Anterior cingulate cortex (tissue), 58 donors: ENCODE measurements at regions not wholly inside any gene's neighbourhood (a gene's known extent, or its start where the extent isn't known, plus 50 kb on each side); places are given as distances from the start of the nearest gene placed in this dataset.

ENCODE experiments used
- DNase-seq, 58 donors: peaks; one replicate each; lab custom pipeline; 2025; lab: John Stamatoyannopoulos, UW

GRCh38 chr1:227451057-227451456, 112.3 kb upstream of the ZNF678 start:
- DNase-seq: no peak

GRCh38 chr1:227450489-227450888, 112.9 kb upstream of the ZNF678 start:
- no peak for DNase-seq

GRCh38 chr1:227449741-227450441, 113.5 kb upstream of the ZNF678 start:
- DNase-seq: no peak

GRCh38 chr1:227449051-227449450, 114.3 kb upstream of the ZNF678 start:
- no peak for DNase-seq

- no peak for DNase-seq
These were observed 115.8 kb upstream of the ZNF678 start for GRCh38 chr1:227447531-227447990.

DNA sequence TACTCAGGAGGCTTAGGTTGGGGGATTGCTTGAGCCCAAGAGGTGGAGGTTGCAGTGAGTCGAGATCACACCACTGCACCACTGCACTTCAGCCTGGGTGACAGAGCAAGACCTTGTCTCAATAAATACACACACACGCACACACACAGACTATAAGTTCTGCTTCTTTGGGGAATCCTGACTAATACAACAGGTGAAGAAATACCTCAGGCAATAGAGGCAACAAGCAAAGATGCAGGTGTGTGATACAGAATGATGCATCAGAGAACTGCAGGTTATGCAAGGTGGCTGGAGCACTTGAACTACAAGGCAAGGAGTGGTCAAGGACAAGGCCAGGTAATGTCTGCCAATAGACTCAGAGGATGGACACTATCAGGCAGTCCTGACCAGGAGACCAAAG, 117.6 kb upstream of the ZNF678 start:
- no peak for DNase-seq

DNA sequence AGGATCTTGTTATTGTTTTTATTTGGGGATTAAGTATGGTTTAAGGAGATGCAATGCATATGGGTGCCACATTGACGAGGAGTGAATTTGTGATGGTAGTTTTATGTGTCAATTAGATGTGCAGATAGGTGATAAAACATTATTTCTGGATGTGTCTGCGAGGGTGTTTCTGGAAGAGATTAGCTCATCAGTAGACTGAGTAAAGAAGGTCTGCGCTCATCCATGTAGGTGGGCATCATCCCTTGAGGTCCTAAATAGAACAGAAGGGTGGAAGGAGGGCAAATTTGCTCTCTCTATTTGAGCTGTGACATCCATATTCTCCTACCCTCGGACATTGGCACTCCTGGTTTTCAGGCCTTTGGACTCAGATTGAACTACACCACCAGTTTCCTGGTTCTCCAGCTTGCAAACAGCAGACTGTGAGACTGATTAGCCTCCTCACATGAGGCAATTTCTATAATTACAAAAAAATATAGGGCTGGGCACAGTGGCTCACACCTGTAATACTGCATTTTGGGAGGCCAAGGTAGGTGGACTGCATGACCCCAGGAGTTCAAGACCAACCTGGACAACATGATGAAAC, 118.2 kb upstream of the ZNF678 start:
- no peak for DNase-seq

DNA sequence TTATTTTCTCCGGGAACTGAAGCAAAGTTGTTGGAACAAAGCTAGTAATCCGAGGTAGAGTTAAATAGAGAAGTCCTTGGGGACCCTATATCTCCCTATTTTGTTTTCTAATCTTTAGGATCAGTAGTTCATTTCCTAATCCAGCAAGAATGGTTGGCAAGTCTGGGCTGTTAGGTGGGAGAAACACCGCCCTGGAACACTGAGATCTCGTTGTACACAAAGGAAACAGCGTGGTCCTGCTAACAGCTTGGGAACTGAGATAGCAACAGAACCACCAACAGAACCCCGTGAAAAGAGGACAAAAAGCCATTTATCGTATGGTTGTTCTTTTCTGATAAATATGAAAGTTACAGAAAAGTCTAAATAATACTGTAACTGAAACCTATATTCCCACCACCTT, 121.9 kb upstream of the CDC42BPA start:
- no peak for DNase-seq

GRCh38 chr1:227437495-227438008, 119.3 kb upstream of the CDC42BPA start:
- peak in 2 of 58 donors; percentile 14 to 48 for DNase-seq

GRCh38 chr1:227434808-227435444, 116.6 kb upstream of the CDC42BPA start:
- DNase-seq: peak in 7 of 58 donors; percentile 5 to 60 (median 27)

GRCh38 chr1:227433663-227434341, 115.5 kb upstream of the CDC42BPA start:
- DNase-seq: no peak

- no peak for DNase-seq
These were observed 114.7 kb upstream of the CDC42BPA start for GRCh38 chr1:227432981-227433380.

DNA sequence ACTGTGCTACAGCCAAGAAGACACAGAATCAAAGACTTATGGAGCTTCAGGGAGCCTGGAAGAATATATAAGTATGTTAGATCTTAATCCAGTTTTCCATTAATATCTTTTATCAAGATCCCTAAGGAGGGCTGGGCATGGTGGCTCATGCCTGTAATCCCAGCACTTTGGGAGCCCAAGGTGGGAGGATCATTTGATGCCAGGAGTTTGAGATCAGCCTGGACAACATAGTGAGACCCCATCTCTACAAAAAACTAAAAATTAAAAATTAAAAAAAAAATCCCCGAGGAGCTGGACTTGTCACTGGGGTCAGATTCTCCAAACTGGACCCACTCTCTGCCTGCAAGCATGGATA, 113.9 kb upstream of the CDC42BPA start:
- DNase-seq: no peak

- no peak for DNase-seq
These were observed 111.4 kb upstream of the CDC42BPA start for GRCh38 chr1:227429447-227430359.

- peak in 1 of 58 donors; percentile 18 for DNase-seq
These were observed 110.5 kb upstream of the CDC42BPA start for GRCh38 chr1:227428803-227429202.

- DNase-seq: no peak
These were observed 109.1 kb upstream of the CDC42BPA start for GRCh38 chr1:227427411-227427810.

GRCh38 chr1:227424953-227425352, 106.7 kb upstream of the CDC42BPA start:
- DNase-seq: peak in 1 of 58 donors; percentile 33

DNA sequence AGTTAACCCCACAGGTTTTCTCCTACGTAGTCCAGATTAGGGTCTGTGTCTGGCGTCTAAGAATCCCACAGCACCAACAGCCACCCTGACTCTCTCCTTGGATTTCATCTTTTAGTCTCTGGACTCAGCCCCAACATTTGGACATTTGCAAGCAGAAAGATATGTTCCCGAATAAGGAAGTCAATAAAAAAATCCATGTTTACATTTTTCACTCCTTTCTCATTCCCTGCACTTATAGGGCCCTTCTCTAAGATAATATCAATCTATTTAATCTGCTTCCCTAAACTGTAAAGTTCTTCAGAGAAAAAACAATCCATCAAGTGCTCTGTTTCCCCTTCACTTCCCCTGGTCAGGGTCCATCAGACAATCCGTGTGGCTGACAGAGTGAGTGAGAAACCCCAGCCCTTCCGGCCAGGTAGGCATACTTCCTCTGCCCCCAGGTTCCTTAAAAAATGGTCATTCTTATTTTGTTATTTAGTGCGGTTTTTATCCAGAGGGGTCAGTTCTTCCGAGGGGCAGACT, 105.9 kb upstream of the CDC42BPA start:
- no peak for DNase-seq

DNA sequence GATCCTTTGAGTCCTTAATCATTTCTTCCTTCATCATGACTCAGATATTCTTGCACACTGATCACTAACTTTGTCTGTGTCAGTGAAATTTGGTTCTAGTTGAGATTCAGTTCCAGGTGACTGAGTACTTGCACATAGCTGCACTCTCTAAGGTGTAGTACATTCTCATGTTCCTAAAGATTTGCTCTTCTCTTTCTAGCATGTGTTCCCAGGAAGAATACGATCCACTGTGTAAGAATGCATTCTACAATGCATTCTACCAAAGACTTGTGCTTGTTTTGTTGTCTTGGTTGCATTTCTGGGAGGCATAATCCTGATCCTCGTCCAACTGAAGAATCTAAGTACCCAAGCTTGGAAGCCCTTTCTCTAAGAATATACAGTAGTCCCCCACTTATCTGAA, 104.3 kb upstream of the CDC42BPA start:
- no peak for DNase-seq

GRCh38 chr1:227420147-227420546, 101.9 kb upstream of the CDC42BPA start:
- no peak for DNase-seq
